ENCODE measurements at regions not wholly inside any gene's neighbourhood (a gene's known extent, or its start where the extent isn't known, plus 50 kb on each side); places are given as distances from the start of the nearest gene placed in this dataset.
"Not testable (repeated sequence)": the region's sequence is repeated elsewhere in the genome, so short reads cannot be mapped to it uniquely, and the experiment has no call there.

DNA sequence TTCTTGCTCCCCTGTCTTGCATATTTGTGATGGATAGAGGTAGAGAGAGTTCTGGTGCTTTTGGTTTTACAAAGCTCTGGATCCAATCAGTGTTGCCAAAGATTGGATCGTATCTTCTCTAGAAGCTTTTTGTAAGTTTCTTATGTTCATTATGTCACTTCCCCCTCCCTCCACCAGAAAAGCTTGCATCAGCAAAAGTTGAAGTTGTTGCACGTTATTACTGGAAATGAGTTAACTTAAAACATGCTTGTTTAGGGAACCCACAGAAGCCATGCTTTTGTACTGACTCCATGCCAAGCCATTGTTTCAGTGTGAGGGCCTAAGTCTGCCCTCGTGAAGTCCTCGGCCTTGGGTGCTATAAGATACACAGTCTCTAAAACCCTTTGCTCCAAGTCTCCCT lies 186.5 kb downstream of the ERCC6L2 start:
- DNase-seq = no peak
- Mint-ChIP-seq H3K27ac (no peak overlapping the region), H3K4me3 (no peak overlapping the region), H3K36me3 (ENCODE audit: low read depth) (no peaks in the 10 kb centered on the region), H3K4me1 (ENCODE audit: low read depth) (peaks cover 24% of the 10 kb centered on the region), H3K27me3 (no peaks in the 10 kb centered on the region), H3K9me3 (peaks cover 7% of the 10 kb centered on the region)

- Mint-ChIP-seq H3K4me3 (no peak overlapping the region), H3K9me3 (peaks cover 7% of the 10 kb centered on the region), H3K36me3 (ENCODE audit: low read depth) (no peaks in the 10 kb centered on the region), H3K27ac (no peak overlapping the region), H3K4me1 (ENCODE audit: low read depth) (peaks cover 29% of the 10 kb centered on the region), H3K27me3 (no peaks in the 10 kb centered on the region)
- peak; percentile 56 for DNase-seq
These were observed 185.9 kb downstream of the ERCC6L2 start for GRCh38 chr9:96061293-96061987.

GRCh38 chr9:96058218-96058617 lies 182.7 kb downstream of the ERCC6L2 start:
- H3K36me3 Mint-ChIP-seq (ENCODE audit: low read depth) = no peaks in the 10 kb centered on the region
- H3K4me1 Mint-ChIP-seq (ENCODE audit: low read depth) = peaks cover 29% of the 10 kb centered on the region
- H3K27me3 Mint-ChIP-seq = no peaks in the 10 kb centered on the region
- H3K4me3 Mint-ChIP-seq = no peak overlapping the region
- H3K27ac Mint-ChIP-seq = no peak overlapping the region
- peaks cover 11% of the 10 kb centered on the region for H3K9me3 Mint-ChIP-seq
- no peak for DNase-seq

DNA sequence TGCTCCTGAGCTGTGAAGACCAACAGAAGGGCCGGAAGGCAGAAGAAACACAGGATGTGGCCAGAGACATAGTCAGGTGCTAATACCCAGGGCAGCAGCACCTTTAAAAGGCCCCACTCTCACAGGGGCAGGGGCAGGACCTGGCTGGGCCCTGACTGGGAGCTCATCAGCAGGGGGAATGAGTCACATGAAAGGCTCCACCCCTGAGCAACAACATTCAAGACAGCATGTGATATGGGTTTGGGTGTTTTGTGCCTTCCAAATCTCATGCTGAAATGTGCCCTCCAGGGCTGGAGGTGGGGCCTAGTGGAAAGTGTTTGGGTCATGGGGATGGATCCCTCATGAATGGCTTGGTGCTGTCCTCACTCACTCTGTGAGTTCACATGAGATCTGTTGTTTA lies 181.7 kb downstream of the ERCC6L2 start:
- DNase-seq = no peak
- H3K27ac Mint-ChIP-seq = no peak overlapping the region
- no peaks in the 10 kb centered on the region for H3K36me3 Mint-ChIP-seq (ENCODE audit: low read depth)
- no peak overlapping the region for H3K4me3 Mint-ChIP-seq
- no peaks in the 10 kb centered on the region for H3K27me3 Mint-ChIP-seq
- H3K4me1 Mint-ChIP-seq (ENCODE audit: low read depth) = peaks cover 29% of the 10 kb centered on the region
- peaks cover 11% of the 10 kb centered on the region for H3K9me3 Mint-ChIP-seq

GRCh38 chr9:96056226-96056625 lies 180.7 kb downstream of the ERCC6L2 start:
- H3K36me3 Mint-ChIP-seq (ENCODE audit: low read depth) = no peaks in the 10 kb centered on the region
- peaks cover 13% of the 10 kb centered on the region for H3K9me3 Mint-ChIP-seq
- no peak overlapping the region for H3K27ac Mint-ChIP-seq
- H3K4me1 Mint-ChIP-seq (ENCODE audit: low read depth) = peaks cover 22% of the 10 kb centered on the region
- H3K4me3 Mint-ChIP-seq = no peak overlapping the region
- no peak for DNase-seq
- H3K27me3 Mint-ChIP-seq = no peaks in the 10 kb centered on the region

DNA sequence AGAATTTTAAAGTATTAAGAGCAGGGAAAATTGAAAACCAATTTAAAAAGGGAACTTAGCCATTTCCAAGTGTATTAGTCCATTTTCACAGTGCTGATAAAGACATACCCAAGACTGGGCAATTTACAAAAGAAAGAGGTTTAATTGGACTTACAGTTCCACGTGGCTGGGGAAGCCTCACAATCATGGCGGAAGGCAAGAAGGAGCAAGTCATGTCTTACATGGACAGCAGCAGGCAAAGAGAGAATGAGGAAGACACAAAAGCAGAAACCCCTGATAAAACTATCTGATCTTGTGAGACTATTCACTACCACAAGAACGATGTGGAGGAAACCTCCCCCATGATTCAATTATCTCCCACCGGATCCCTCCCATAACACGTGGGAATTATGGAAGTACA lies 178.8 kb downstream of the ERCC6L2 start:
- not testable (repeated sequence) for H3K27ac Mint-ChIP-seq; H3K36me3 Mint-ChIP-seq (ENCODE audit: low read depth); H3K4me3 Mint-ChIP-seq; DNase-seq; H3K27me3 Mint-ChIP-seq
- Mint-ChIP-seq H3K9me3 (peaks cover 13% of the 10 kb centered on the region), H3K4me1 (ENCODE audit: low read depth) (peaks cover 19% of the 10 kb centered on the region)

GRCh38 chr9:96052686-96053085 lies 177.2 kb downstream of the ERCC6L2 start:
- DNase-seq = no peak
- Mint-ChIP-seq H3K27me3 (no peaks in the 10 kb centered on the region), H3K9me3 (peaks cover 6% of the 10 kb centered on the region), H3K27ac (no peak overlapping the region), H3K36me3 (ENCODE audit: low read depth) (no peaks in the 10 kb centered on the region), H3K4me1 (ENCODE audit: low read depth) (peaks cover 24% of the 10 kb centered on the region), H3K4me3 (no peak overlapping the region)

GRCh38 chr9:96051423-96051822 lies 175.9 kb downstream of the ERCC6L2 start:
- Mint-ChIP-seq H3K9me3 (peaks cover 6% of the 10 kb centered on the region), H3K27ac (no peak overlapping the region), H3K36me3 (ENCODE audit: low read depth) (no peaks in the 10 kb centered on the region), H3K27me3 (peaks cover 2% of the 10 kb centered on the region), H3K4me3 (no peak overlapping the region), H3K4me1 (ENCODE audit: low read depth) (peaks cover 16% of the 10 kb centered on the region)
- no peak for DNase-seq

DNA sequence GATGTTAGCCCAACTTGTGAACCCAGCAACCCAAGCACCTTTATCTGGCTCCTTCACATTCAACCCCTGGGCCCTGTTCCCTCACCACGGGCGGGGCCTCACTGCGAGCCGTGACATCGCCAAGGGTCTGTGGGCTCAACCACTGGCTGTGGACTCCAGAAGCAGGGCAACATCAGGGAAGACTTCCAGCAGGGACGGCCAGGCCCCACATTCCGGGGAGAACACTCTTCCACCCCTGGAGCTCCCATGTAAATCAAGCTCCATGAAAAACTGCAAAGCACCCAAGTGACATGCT lies 175.3 kb downstream of the ERCC6L2 start:
- no peak overlapping the region for H3K4me3 Mint-ChIP-seq
- H3K27ac Mint-ChIP-seq = no peak overlapping the region
- peaks cover 6% of the 10 kb centered on the region for H3K9me3 Mint-ChIP-seq
- peaks cover 16% of the 10 kb centered on the region for H3K4me1 Mint-ChIP-seq (ENCODE audit: low read depth)
- DNase-seq = no peak
- peaks cover 6% of the 10 kb centered on the region for H3K27me3 Mint-ChIP-seq
- H3K36me3 Mint-ChIP-seq (ENCODE audit: low read depth) = no peaks in the 10 kb centered on the region

DNA sequence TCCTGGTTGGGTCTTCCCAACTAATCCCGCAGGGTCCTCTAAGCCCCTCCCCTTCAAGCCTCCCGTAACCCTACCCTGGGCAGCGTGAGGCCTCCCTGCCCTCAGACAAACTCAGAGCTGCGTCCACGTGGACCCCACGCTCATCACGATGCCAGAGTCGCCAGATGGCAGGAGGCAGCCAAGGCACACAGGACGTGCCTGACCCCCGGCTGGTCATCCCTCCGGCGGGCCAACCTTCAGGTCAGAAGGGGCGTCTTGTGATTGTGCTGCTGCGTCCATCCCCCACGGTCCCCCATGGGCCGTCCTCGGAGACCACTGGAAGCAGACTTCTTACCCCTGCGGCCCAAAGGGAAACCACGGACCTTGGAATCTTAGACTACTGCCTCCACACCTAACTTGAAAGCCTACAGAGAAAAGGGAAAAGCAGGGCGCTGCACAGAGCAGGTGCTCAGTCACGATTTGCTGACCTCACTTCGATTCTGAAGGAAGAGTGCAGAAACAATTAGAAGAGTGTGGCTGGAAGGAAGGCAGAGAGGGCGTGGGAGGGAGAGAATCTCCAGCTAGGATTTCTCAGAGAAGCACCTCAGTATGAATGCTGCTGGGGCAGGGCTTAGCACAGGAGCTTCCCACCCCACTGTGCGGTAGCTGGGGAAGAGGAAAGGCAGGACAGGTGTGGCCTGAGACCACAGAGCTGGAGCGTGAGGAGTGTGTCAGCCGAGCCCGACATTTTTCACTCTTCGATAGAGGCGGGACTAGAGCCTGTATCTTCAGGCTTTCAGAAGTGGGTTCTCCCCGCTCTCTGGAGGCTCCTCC lies 174.8 kb downstream of the ERCC6L2 start:
- no peak overlapping the region for H3K27ac Mint-ChIP-seq

DNA sequence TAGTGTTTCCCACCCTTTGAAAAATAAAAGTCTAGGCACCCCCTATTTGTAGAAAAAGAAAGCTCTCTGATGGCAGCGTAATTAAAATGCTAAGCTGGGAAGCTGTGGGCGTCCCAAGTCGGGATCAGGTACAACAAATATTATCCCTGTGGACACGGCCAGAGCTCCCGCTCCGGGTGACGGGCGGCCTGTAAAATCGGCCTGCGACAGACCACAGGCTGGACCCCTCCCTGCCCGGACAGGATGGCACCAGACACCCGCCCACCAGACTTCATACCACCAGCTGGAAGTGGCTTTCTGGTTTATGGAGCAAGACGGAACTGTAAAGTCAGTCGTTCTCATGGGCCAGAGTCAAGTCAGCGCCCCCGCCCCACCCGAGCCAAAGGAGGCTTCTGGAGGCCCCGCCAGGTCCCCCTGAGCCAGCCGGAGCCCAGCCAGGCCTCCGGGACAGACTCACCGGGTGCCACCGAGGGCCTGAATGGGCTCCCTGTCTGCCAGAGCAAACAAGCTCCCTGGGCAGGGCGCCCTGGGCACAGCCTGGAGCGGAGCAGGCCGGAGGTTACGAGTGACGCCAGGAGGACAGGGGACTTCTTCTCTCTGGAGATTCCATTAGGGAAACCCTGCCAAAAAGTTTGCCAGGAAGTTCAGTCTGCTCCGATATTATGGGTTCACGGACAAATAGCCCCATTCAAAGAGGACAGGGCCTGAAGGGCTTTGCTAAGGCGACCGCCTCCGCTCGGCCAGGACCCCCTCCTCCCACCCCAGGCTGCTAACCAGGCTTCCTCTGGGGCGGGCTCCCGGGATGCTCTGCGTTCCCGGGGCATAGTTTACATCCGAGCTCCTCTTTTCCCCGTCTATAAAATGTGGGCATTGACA lies 173.7 kb downstream of the ERCC6L2 start:
- H3K9me3 Mint-ChIP-seq = peaks cover 2% of the 10 kb centered on the region
- no peak overlapping the region for H3K4me3 Mint-ChIP-seq
- H3K36me3 Mint-ChIP-seq (ENCODE audit: low read depth) = no peaks in the 10 kb centered on the region
- no peak for DNase-seq
- H3K27me3 Mint-ChIP-seq = peaks cover 6% of the 10 kb centered on the region
- peaks cover 16% of the 10 kb centered on the region for H3K4me1 Mint-ChIP-seq (ENCODE audit: low read depth)
- peak overlapping the region; percentile 92 for H3K27ac Mint-ChIP-seq

More for the DNA sequence above, 174.8 kb downstream of the ERCC6L2 start:
- Mint-ChIP-seq H3K27me3 (peaks cover 6% of the 10 kb centered on the region), H3K9me3 (peaks cover 6% of the 10 kb centered on the region), H3K36me3 (ENCODE audit: low read depth) (no peaks in the 10 kb centered on the region), H3K4me1 (ENCODE audit: low read depth) (peaks cover 16% of the 10 kb centered on the region), H3K4me3 (no peak overlapping the region)
- no peak for DNase-seq

DNA sequence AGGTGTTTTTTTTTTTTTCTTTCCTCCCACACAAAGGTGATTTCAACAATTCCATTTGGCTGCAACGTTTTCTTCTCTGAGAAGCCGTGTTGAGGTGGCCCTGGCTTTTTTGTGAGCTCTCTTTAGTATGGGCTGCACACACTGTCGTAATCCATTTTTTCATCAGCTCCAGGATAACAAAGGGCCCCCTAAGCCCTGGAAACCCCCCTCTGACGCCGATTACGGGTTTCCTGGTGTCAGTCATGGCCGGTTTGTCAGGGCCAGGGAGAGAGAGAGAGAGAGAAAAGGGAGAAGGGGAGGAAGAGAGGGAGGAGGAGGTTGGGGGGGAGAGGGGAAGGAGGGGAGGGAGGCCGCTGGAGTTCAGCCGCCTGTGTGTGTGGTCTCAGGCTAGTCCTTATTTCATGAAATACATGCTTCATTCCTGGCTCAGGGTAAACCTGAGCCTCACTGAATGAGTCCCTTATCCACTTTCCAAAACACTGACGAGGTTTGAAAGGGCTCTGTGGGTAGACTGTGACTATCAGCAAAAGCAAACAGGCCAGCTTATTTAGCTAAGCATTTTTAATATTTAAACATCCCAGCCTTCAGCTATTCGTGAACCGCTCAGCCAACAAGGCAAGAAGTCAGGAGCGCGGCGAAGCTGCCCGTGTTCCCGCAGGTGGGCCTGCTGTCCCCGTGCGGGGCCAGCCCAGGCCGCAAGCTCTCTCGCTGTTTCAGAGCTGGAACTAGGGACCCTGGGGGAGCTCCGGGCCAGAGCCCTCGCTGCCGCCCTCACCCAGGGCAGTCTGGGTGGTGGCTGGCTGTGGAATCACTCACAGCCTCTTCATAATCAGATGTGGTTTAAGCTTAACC lies 172.8 kb downstream of the ERCC6L2 start:
- peaks cover 2% of the 10 kb centered on the region for H3K9me3 Mint-ChIP-seq
- peak; percentile 52 for DNase-seq
- peak overlapping the region; percentile 92 for H3K27ac Mint-ChIP-seq
- H3K4me1 Mint-ChIP-seq (ENCODE audit: low read depth) = peaks cover 16% of the 10 kb centered on the region
- no peak overlapping the region for H3K4me3 Mint-ChIP-seq
- H3K27me3 Mint-ChIP-seq = peaks cover 6% of the 10 kb centered on the region
- no peaks in the 10 kb centered on the region for H3K36me3 Mint-ChIP-seq (ENCODE audit: low read depth)

DNA sequence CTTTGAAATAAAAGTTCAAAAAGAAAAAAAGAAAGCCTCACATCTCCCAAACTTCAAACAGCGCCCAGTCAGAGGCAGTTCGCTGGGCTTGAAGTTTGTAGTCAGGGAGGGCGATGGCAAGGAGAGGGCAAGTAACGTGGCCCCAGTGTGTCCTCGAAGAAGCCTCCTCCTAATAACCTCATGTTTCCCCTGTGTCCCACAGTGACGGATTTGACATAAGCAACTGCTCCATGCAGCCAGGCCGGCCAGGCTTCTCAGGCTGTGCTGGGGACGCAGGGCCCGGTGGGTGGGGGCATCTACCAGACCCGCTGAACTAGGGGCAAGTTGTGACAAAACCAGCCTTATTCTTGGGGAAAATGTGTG lies 172.2 kb downstream of the ERCC6L2 start:
- no peaks in the 10 kb centered on the region for H3K36me3 Mint-ChIP-seq (ENCODE audit: low read depth)
- H3K27ac Mint-ChIP-seq = peak overlapping the region; percentile 92
- no peak overlapping the region for H3K4me3 Mint-ChIP-seq
- H3K9me3 Mint-ChIP-seq = peaks cover 2% of the 10 kb centered on the region
- DNase-seq = peak; percentile 56
- H3K4me1 Mint-ChIP-seq (ENCODE audit: low read depth) = peaks cover 16% of the 10 kb centered on the region
- H3K27me3 Mint-ChIP-seq = peaks cover 6% of the 10 kb centered on the region

GRCh38 chr9:96047116-96047639 lies 171.7 kb downstream of the ERCC6L2 start:
- Mint-ChIP-seq H3K9me3 (peaks cover 2% of the 10 kb centered on the region), H3K36me3 (ENCODE audit: low read depth) (no peaks in the 10 kb centered on the region), H3K27ac (peak overlapping the region; percentile 92), H3K4me1 (ENCODE audit: low read depth) (peaks cover 16% of the 10 kb centered on the region), H3K27me3 (peaks cover 6% of the 10 kb centered on the region), H3K4me3 (no peak overlapping the region)
- no peak for DNase-seq
